GM12878 (cell line): ENCODE measurements at regions not wholly inside any gene's neighbourhood (a gene's known extent, or its start where the extent isn't known, plus 50 kb on each side); places are given as distances from the start of the nearest gene placed in this dataset.

Experiments used
- ATAC-seq: fragments of 200-7000 bp; cut with Tn5 transposase; 3 replicates; pipeline ENCODE4 v1.9.1; 2020; ENCODE audit warnings: mild to moderate bottlenecking, moderate library complexity
- BruUV-seq: library from RNA; stranded (reverse); fragments of 400-500 nt; replicated peaks from 2 replicates; lab custom pipeline; 2021; lab: Mats Ljungman, UMichigan
- CTCF ChIA-PET: fragments of 300-600 bp; sonication (Branson Sonifier 250); formaldehyde crosslinking; extraction: SDS; loops from one replicate; lab custom pipeline; 2021; ENCODE audit warnings: inconsistent platforms; lab: Yijun Ruan, JAX
- POLR2A ChIA-PET: fragments of 350-600 bp; formaldehyde crosslinking; extraction: SDS; loops from one replicate; lab custom pipeline; 2021; ENCODE audit warnings: inconsistent platforms; lab: Charles Lee
- RAD21 ChIA-PET: fragments of 300-600 bp; sonication (Branson Sonifier 250); formaldehyde crosslinking; loops from one replicate; lab custom pipeline; 2023; ENCODE audit warnings: antibody characterized with exemption; ENCODE audit not compliant: unreplicated experiment; lab: Charles Lee
- SMC1A ChIA-PET: fragments of 300-600 bp; sonication (Branson Sonifier 250); formaldehyde crosslinking; loops from one replicate; lab custom pipeline; 2023; ENCODE audit not compliant: unreplicated experiment, uncharacterized antibody; lab: Charles Lee
- DNase-seq: peaks from one replicate; pipeline ENCODE4 v3.0.0-alpha.2; 2011; ENCODE audit warnings: low read depth, low spot score
- FAIRE-seq: peaks from 3 replicates; lab custom pipeline; 2011; peaks lifted over from hg19 to GRCh38; lab: Jason Lieb, UNC
- H2AFZ ChIP-seq: 2 replicates; pipeline ENCODE4 v1.6.0; 2011; ENCODE audit warnings: low read depth, low read length, control low read depth; ENCODE audit not compliant: control insufficient read depth
- H3K27ac ChIP-seq: 2 replicates; pipeline ENCODE4 v1.5.1; 2011; ENCODE audit warnings: control low read depth; ENCODE audit not compliant: control insufficient read depth, insufficient read depth
- H3K27me3 ChIP-seq, 2 experiments: replicated peaks in 1 of 2; 2 replicates each; pipeline versions ENCODE4 v1.6.0 to v1.6.1; 2011; ENCODE audit warnings: low read length in 1 of 2; ENCODE audit not compliant: control insufficient read depth in 2 of 2, insufficient read depth in 2 of 2
- H3K36me3 ChIP-seq, 2 experiments: 2 replicates each; pipeline ENCODE4 v1.5.1; 2011; ENCODE audit warnings: low read length in 1 of 2; ENCODE audit not compliant: control insufficient read depth in 2 of 2, insufficient read depth in 2 of 2
- H3K4me1 ChIP-seq: 2 replicates; pipeline ENCODE4 v1.6.1; 2011; ENCODE audit warnings: mild to moderate bottlenecking, low read length, moderate library complexity, mixed read lengths; ENCODE audit not compliant: control insufficient read depth, insufficient read depth
- H3K4me2 ChIP-seq: 2 replicates; pipeline ENCODE4 v1.6.0; 2011; ENCODE audit warnings: control low read depth; ENCODE audit not compliant: control insufficient read depth, insufficient read depth
- H3K4me3 ChIP-seq: fragments of 200-600 bp; sonication (generic); 2 replicates; pipeline ENCODE4 v1.5.1; 2016
- H3K79me2 ChIP-seq: 2 replicates; pipeline ENCODE4 v1.6.0; 2011; ENCODE audit warnings: low read length; ENCODE audit not compliant: control insufficient read depth, insufficient read depth
- H3K9ac ChIP-seq: 2 replicates; pipeline ENCODE4 v1.8.0; 2011; ENCODE audit warnings: low read length, control low read depth, mixed read lengths; ENCODE audit not compliant: control insufficient read depth, insufficient read depth
- H3K9me3 ChIP-seq: replicated peaks from 3 replicates; pipeline ENCODE4 v1.5.1; 2011; ENCODE audit warnings: mild to moderate bottlenecking, low read length; ENCODE audit not compliant: control insufficient read depth, insufficient read depth
- H4K20me1 ChIP-seq: 2 replicates; pipeline ENCODE4 v1.6.0; 2011; ENCODE audit not compliant: control insufficient read depth, insufficient read depth
- CBFB ChIP-seq: IDR thresholded peaks from 2 replicates; pipeline ENCODE4 v1.6.1; 2016; ENCODE audit warnings: antibody characterized with exemption, low read depth
- CTCF ChIP-seq, 3 experiments: IDR thresholded peaks in 2 of 3; conservative IDR thresholded peaks in 1 of 3; 2 replicates each; pipeline ENCODE4 v1.5.1; 2011; ENCODE audit warnings: low read depth in 3 of 3, low read length in 3 of 3, mild to moderate bottlenecking in 3 of 3, control low read depth in 2 of 3, moderate library complexity in 2 of 3, inconsistent platforms in 1 of 3, mixed read lengths in 1 of 3; ENCODE audit not compliant: control insufficient read depth in 2 of 3, insufficient read depth in 1 of 3; ENCODE audit errors: extremely low read depth in 1 of 3
- EGR1 ChIP-seq, 2 experiments: IDR thresholded peaks; 1 replicate in 1 of 2; 2 replicates in 1 of 2; pipeline ENCODE4 v1.6.1; 2011 to 2012; ENCODE audit warnings: low read depth in 2 of 2, low read length in 2 of 2, borderline replicate concordance in 1 of 2, mild to moderate bottlenecking in 1 of 2, moderate library complexity in 1 of 2
- ETV6 ChIP-seq, 2 experiments: fragments of 450-650 bp in 1 of 2; IDR thresholded peaks in 1 of 2; conservative IDR thresholded peaks in 1 of 2; 2 replicates each; pipeline ENCODE4 v1.6.1; 2014; ENCODE audit warnings: antibody characterized with exemption in 1 of 2, borderline replicate concordance in 1 of 2, low read depth in 1 of 2, mild to moderate bottlenecking in 1 of 2, moderate library complexity in 1 of 2
- RCOR1 ChIP-seq: conservative IDR thresholded peaks from 2 replicates; pipeline ENCODE4 v1.6.1; 2012; ENCODE audit warnings: low read depth, low read length, improper control_type of control experiment
- SMC3 ChIP-seq: IDR thresholded peaks from 2 replicates; pipeline ENCODE4 v1.6.1; 2011; ENCODE audit warnings: low read length, improper control_type of control experiment, borderline replicate concordance
- STAT3 ChIP-seq: IDR thresholded peaks from 2 replicates; pipeline ENCODE4 v1.6.1; 2011; ENCODE audit warnings: low read depth, low read length, improper control_type of control experiment
- ZBTB11 ChIP-seq: fragments of 450-650 bp; formaldehyde crosslinking; IDR thresholded peaks from 2 replicates; pipeline ENCODE4 v1.5.0; 2022; ENCODE audit warnings: mild to moderate bottlenecking, missing genetic modification characterization
- ZNF592 ChIP-seq: fragments of 450-650 bp; IDR thresholded peaks from 2 replicates; pipeline ENCODE4 v1.6.1; 2017; ENCODE audit warnings: mild to moderate bottlenecking, moderate library complexity
- WGBS: methylation state at CpG from one replicate; pipeline ENCODE4 v1.1.6; 2016; ENCODE audit warnings: low lambda C conversion rate; ENCODE audit not compliant: insufficient replicate concordance, insufficient coverage; ENCODE audit errors: missing lambda C conversion rate; 5-methylcytosine and 5-hydroxymethylcytosine counted together
- in situ Hi-C: fragments of 300-500 bp; cut with MboI; formaldehyde crosslinking; loops from 9 replicates; pipeline ENCODE4 v1.14.3; 2018; ENCODE audit warnings: mixed read lengths
- intact Hi-C: fragments of 100-400 bp; cut with micrococcal nuclease; formaldehyde crosslinking; loops from one replicate; pipeline ENCODE4 v1.14.2; 2022; ENCODE audit not compliant: unreplicated experiment

DNA sequence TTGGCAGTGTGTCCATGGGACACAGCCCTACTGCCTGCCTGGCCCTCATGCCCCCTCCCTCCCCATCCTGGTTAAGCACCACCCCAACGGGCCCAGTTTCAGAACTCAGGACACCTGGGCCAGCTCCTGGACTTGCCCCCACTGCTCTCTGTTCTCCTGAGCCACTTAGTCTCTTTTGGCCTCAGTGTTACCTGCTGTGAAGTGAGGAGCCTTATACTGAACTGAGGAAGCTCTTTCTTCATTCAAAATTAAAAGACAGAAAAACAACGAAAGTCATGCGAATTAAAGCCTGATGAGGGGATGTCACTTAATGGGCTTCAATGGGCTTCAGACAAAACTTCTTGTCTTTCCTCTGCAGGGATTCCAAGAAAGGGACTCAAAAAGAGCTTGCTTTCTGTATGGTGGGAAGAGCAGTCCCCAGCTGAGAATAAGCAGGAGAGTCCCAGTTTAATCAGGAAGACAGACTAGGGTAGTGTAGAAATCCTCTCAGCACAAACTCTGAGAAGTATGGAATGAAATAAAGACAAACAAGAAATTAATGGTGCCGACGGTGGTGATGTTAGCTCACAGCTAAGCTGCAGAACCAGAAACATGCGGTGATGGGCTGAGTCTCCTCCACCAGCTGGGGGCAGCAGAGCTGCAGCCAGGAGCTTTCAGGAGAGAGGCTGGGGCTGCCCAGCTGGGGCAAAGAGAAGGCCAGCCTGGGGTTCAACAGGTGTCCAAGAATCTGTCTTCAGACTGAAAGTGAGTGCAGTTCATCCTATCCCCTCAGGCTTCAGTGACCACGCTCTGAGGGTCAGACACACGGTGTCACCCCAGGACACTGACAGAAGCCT lies 101.0 kb downstream of the GGTLC2 start:
- SMC1A ChIA-PET: interaction anchor here (0.7 to 2.9 kb wide), 15 partner anchors 10 to 210 kb away, joined by 3 to 40 read pairs (median 4); no protein-coding TSS in a partner anchor

More for the DNA sequence above, 101.0 kb downstream of the GGTLC2 start:
- Histone ChIP-seq H3K9ac (no peak overlapping the region), H3K79me2 (no peaks in the 10 kb centered on the region), H3K4me1 (no peaks in the 10 kb centered on the region; the same call in 1 of the 2 replicates), H3K4me3 (no peak overlapping the region), H3K27ac (no peak overlapping the region), H4K20me1 (no peaks in the 10 kb centered on the region), H2AFZ (no peak overlapping the region), H3K27me3 (no peaks in the 10 kb centered on the region), H3K9me3 (no peaks in the 10 kb centered on the region), H3K4me2 (no peak overlapping the region), H3K36me3 (no peaks in the 10 kb centered on the region)
- ChIA-PET POLR2A (interaction anchor here (2.0 kb wide), 1 partner anchor 24 kb away, joined by 6 read pairs; no protein-coding TSS in a partner anchor), RAD21 (interaction anchor here (0.7 to 4.4 kb wide), 13 partner anchors 25 to 392 kb away, joined by 3 to 32 read pairs (median 4); no protein-coding TSS in a partner anchor), CTCF (interaction anchor here (0.7 to 6.9 kb wide), 36 partner anchors 8 to 210 kb away, joined by 3 to 115 read pairs (median 5); no protein-coding TSS in a partner anchor)
- intact Hi-C loops (loop anchor here (2.0 to 5.0 kb wide), 3 partner anchors 33 to 153 kb away; no protein-coding TSS in a partner anchor), in situ Hi-C loops (loop anchor here (5.0 kb wide), 1 partner anchor 33 kb away; no protein-coding TSS in a partner anchor)
- DNase-seq (no peak), FAIRE-seq (no peak), ATAC-seq (peak; percentile 88)
- TF ChIP-seq SMC3 (peak; percentile 31; the same call in 1 of the 2 replicates), ETV6 (conservative IDR thresholded peaks at IDR 0.05 in 1 of 2, IDR thresholded peaks at IDR 0.05 in 1 of 2; ENCODE audit: borderline replicate concordance in 1 of 2, low read depth in 1 of 2) (no peak), EGR1 (IDR thresholded peaks at IDR 0.05; ENCODE audit: borderline replicate concordance in 1 of 2, low read depth in 2 of 2, low read length in 2 of 2) (no peak), CTCF (IDR thresholded peaks at IDR 0.05 in 2 of 3, conservative IDR thresholded peaks at IDR 0.05 in 1 of 3; ENCODE audit: control insufficient read depth in 2 of 3, extremely low read depth in 1 of 3, insufficient read depth in 1 of 3, low read depth in 3 of 3, low read length in 3 of 3) (peak; percentile 43 to 74 (median 50)), ZBTB11 (CRISPR knock-in tag) (no peak), CBFB (no peak), RCOR1 (no peak), STAT3 (no peak), ZNF592 (no peak)
- no TSS peak for BruUV-seq
- 47% methylated on average over 8 of the region's 8 CpGs for WGBS
